GM12892 (cell line): ENCODE measurements at regions not wholly inside any gene's neighbourhood (a gene's known extent, or its start where the extent isn't known, plus 50 kb on each side); places are given as distances from the start of the nearest gene placed in this dataset.
"Not testable (repeated sequence)": the region's sequence is repeated elsewhere in the genome, so short reads cannot be mapped to it uniquely, and the experiment has no call there.

Experiments used
- DNase-seq: peaks from one replicate; pipeline ENCODE4 v3.0.0; 2011; ENCODE audit not compliant: insufficient read length
- FAIRE-seq: peaks from 2 replicates; lab custom pipeline; 2011; peaks lifted over from hg19 to GRCh38; lab: Jason Lieb, UNC
- POLR2A ChIP-seq: IDR thresholded peaks from 2 replicates; pipeline ENCODE4 v1.6.1; 2011; ENCODE audit warnings: low read depth, low read length, control low read depth
- POLR2AphosphoS5 ChIP-seq: IDR thresholded peaks from 2 replicates; pipeline ENCODE4 v1.6.1; 2011; ENCODE audit warnings: low read depth, low read length, control low read depth
- TAF1 ChIP-seq: IDR thresholded peaks from 2 replicates; pipeline ENCODE4 v1.6.1; 2011; ENCODE audit warnings: low read depth, mild to moderate bottlenecking, control low read depth, low read length, borderline replicate concordance

DNA sequence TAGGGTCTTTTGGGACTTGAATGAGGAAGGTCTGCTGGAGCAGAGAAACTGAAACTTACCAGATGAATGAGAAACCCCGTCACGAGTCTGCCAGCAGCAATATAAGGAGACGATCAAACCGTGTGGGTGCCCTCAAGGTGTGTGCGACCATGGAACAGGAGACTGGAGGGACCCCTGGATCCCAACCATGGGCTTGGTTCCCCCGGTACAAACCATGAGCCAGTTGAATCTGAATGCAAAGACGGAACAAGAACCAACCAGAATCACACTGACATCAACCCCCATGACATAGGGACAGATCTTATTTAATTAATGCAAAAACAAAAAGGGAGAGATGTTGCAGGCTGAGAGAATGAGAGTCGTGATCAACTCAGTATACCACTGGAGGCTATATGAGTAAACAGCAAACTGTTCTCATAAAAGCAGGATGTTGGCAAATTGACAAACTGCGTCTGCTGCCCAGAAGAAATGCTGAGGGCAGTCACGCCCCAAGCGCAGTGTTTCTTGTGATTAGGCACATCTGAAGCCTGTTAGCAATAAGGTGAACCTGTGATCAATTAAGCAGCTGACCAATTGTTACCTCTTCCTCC is 475.5 kb upstream of the ACO1 start:
- no peak for DNase-seq
- no peak for TF ChIP-seq POLR2AphosphoS5
- TF ChIP-seq TAF1: no peak
- TF ChIP-seq POLR2A: no peak
- FAIRE-seq: no peak

DNA sequence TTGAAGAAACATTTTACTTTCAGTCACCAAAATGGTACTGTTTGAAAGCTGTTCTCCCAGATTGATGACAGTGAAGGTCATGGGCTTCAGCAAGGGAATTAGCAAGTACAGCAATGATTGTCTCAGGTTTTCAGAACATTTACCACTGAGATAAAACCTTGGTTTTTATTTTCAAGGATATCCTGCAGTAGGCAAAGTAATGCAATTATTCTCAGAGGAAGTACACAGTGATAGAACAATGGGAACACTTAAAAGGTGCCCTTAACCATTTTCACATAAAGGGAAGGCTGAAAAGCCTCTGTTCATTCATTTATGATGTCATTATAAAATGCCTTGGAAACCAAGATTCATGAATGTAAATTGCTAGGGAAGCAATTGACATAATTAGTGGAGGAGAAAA is 471.8 kb upstream of the ACO1 start:
- no peak for TF ChIP-seq POLR2AphosphoS5
- no peak for TF ChIP-seq POLR2A
- TF ChIP-seq TAF1: no peak
- no peak for DNase-seq
- peak; percentile 17 for FAIRE-seq

DNA sequence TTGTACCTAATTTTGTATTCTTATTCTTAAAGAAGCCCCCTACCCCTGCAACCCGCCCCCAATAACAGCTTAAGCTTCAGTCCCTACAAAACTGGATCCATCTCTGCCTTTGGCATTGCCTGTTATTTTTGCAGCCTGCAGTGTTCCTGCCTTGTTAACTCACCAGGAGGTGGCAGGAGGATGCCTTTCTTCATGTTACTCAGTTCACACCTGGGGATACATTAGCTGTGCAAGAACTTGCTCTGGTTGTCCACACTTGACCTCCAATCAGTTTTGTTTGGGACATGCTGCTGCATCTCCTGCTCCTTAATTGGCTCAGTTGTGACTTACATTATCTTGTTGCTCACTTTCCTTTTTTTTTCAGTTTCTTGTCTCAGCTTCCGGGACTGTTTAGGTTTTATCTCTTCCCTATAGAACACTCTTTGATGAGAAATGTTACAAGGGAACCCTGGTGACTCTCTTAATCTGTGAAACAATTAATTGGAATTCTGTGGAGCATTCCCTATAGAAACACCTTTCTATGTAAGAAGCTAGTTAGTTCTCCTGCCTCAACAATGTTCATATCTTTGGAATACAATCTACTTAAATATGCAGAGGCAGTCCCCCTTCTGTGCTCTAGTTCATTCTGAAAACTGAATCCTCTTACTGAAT is 467.7 kb upstream of the ACO1 start:
- DNase-seq (no peak), FAIRE-seq (no peak)
- TF ChIP-seq POLR2A: no peak

DNA sequence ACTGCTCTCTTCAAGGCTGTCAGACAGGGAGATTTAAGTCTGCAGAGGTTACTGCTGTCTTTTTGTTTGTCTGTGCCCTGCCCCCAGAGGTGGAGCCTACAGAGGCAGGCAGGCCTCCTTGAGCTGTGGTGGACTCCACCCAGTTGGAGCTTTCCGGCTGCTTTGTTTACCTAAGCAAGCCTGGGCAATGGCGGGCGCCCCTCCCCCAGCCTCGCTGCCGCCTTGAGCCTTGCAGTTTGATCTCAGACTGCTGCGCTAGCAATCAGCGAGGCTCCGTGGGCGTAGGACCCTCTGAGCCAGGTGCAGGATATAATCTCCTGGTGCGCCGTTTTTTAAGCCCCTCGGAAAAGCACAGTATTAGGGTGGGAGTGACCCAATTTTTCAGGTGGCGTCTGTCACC is 446.7 kb upstream of the ACO1 start:
- not testable (repeated sequence) for FAIRE-seq, DNase-seq

DNA sequence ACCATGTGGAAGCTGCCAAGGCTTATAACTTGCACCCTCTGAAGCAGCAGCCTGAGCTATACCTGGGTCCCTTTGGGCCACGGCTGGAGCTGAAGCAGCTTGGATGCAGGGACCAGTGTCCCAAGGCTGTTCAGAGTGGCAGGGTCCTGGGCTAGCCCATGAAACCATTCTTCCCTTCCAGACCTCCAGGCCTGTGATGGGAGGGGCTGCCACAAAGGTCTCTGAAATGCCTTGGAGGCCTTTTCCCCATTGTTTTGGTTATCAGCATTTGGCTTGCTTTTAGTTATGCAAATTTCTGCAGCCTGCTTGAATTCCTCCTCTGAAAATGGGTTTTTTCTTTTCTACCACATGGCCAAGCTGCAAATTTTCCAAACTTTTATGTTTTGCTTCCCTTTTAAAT is 433.7 kb upstream of the ACO1 start:
- FAIRE-seq: no peak
- TF ChIP-seq POLR2A (no peak), TAF1 (no peak), POLR2AphosphoS5 (no peak)
- DNase-seq: no peak

DNA sequence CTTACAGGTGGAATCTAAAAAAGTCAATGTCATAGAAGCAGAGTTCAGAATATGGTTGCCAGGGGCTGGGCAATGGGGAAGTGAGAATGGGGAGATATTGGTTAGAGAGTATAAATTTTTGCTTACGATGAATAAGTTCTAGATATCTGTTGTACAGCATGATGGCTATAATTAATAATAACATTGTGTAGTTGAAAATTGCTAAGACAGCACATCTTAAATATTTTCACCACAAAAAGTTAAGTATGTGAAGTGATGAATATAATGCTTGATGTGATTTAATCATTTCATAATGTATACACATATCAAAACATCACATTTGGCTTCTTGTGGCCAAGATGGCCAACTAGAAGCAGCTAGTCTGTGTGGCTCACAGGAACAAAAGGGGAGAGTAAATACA is 425.9 kb upstream of the ACO1 start:
- no peak for TF ChIP-seq POLR2A
- no peak for DNase-seq
- no peak for FAIRE-seq

DNA sequence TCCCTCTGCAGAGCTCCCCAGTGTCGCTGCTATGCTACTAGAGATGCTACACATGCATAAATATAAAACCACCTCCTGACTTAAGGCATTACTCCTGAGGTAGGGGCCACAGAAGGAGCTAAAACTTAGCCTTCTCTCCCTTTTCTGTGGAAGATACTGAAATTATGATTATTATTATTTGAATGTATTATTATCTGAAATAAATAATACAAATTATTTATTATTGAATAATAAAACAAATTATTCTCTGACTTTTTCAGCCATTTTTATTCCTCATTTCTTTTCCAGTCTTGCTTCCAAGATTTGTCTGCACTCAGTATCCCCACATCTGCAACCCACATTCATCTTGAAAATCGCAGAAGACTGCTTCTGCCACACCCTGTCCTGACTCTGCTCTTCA is 414.9 kb upstream of the ACO1 start:
- TF ChIP-seq TAF1 (no peak), POLR2AphosphoS5 (no peak), POLR2A (no peak)
- DNase-seq: no peak
- FAIRE-seq: no peak

DNA sequence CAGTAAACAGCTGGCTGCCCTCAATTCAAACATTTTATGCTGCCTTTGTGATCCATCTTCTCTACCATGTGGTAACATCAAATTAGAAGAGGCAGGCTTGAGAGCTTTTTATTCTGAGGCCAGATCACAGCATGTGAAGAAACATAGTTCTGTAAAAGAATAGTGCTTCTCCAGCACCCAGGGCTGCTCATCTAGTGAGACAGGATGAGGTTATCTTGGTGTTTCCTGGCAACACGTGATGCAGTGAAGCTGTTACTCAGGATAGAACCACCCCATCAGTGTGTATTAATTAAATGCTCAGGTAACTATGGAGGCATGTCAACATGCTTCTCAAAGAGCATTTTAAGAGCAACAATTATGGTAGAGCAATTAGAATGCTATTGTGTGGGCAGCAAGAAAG is 400.5 kb upstream of the ACO1 start:
- no peak for TF ChIP-seq TAF1
- TF ChIP-seq POLR2A: no peak
- no peak for TF ChIP-seq POLR2AphosphoS5
- no peak for FAIRE-seq
- no peak for DNase-seq

DNA sequence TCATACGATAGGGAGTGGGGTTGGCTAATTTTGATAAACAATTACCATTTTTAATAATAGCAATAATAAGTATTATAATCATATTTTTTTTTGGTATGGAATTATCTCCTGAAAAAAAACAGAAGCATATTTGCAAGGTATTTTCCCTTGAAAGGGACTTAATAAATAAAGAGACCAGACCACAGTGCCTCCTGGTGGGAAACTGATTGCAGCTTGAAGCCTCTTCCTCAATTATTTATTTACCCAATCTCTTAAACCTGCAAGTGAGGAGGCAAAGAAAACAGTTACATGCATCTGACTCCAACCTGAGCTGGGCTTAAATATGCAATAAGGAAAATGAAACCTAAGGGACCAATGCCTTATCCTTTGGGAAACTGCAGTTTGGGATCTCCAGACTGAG is 388.1 kb upstream of the ACO1 start:
- DNase-seq (no peak), FAIRE-seq (no peak)
- TF ChIP-seq POLR2AphosphoS5 (no peak), POLR2A (no peak), TAF1 (no peak)

DNA sequence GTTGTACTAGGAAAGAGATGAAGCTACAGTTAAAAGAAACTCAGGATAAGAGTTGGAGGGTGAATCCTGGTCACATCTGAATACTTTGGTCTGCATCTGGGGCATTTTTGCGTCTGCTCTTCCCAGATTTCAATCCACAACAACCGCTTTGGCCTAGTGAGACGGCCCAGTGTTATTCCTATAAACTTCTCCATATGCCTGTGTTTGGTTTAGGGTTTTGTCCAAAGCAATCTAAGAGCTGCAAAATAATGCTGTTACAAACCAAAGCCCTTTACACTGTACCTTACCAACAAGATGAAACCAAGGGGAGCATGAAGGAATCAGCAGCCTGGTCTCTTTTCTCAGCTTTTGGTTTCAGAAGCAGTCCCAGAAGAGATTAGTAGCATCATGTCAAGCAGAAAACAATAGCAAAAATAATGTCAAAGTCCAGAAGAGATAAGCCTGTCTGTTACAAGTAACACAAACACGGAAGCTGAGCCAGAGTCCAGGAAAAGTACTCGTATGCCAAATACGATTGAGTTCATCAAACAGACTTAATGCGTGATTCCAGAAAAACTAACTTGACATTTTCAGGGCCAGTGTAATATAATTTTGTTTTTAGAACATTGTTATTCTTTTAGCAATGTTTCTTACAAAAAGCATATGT is 379.9 kb upstream of the ACO1 start:
- DNase-seq: no peak
- FAIRE-seq: no peak

DNA sequence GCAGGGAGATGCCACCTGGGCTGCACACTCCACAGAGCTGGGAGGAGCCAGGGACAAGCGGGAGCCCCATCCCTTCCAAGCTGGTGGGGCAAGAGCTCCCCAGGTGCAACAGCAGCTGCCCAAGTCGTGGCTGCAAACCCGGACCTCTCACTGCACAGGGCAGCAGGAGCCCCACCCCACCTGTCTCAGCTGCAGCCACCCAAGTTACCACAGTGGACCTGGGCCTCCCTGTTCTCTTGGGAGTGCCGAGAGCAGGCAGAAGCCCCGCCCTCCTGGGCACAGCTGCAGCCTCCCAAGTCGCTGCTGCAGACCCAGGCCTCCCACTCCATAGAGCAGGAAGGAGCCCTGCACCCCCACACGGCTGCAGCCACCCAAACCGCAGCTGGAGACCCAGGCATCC is 374.1 kb upstream of the ACO1 start:
- FAIRE-seq (no peak), DNase-seq (no peak)
- no peak for TF ChIP-seq POLR2A
- TF ChIP-seq POLR2AphosphoS5: no peak
- no peak for TF ChIP-seq TAF1

More for the DNA sequence above, 379.9 kb upstream of the ACO1 start:
- TF ChIP-seq POLR2A: no peak
- TF ChIP-seq POLR2AphosphoS5: no peak
- no peak for TF ChIP-seq TAF1

DNA sequence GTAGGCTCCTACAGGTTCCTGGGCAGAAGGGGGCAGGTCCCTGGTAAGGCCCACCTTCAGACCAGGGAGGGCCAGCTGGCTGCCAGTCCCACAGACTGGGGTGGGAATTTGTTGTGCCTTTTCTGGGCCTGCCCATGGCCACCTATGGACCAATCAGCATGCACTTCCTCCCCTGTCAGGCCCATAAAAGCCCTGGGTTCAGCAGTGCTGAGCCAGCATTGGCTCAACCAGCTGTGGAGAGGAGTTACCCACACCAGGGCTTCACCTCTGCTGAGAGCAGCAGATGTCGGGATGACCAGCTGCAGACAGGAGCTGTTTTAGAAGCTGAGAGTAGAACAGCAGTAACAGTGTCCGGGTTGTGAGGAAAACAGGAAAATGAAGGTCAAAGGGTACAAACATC is 373.4 kb upstream of the ACO1 start:
- TF ChIP-seq POLR2AphosphoS5 (no peak), POLR2A (no peak), TAF1 (no peak)
- FAIRE-seq: no peak

DNA sequence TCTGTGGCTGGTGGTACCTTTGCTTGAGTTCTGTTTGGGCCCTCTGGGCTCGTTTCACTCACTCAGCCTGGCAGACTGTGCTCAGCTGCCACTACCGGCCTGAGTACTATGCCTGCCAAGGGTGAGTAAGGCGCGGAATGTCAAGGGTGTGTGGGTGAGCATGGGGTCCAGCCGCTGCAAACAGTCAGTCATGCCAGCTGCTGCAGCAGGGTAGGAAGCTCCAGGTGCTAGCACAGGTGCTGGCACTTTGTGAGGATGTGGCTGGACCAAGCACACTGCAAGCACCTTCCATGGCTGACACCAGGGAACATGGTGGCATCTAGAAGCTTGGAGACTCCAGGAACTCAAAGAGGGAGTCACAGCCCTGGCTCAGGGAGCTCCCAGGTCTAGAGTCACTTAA is 368.6 kb upstream of the ACO1 start:
- TF ChIP-seq POLR2AphosphoS5 (no peak), TAF1 (no peak), POLR2A (no peak)
- FAIRE-seq (no peak), DNase-seq (no peak)

More for the DNA sequence above, 373.4 kb upstream of the ACO1 start:
- no peak for DNase-seq
